Fibroblast of skin of right biceps (primary cell): ENCODE measurements at regions not wholly inside any gene's neighbourhood (a gene's known extent, or its start where the extent isn't known, plus 50 kb on each side); places are given as distances from the start of the nearest gene placed in this dataset.
"Not testable (repeated sequence)": the region's sequence is repeated elsewhere in the genome, so short reads cannot be mapped to it uniquely, and the experiment has no call there.

ENCODE experiments used
- DNase-seq: peaks from one replicate; pipeline ENCODE4 v3.0.0-alpha.2; 2013

GRCh38 chr12:67716817-67717216, 68.3 kb downstream of the DYRK2 start:
- peak; percentile 84 for DNase-seq

- not testable (repeated sequence) for DNase-seq
These were observed 70.8 kb downstream of the DYRK2 start for GRCh38 chr12:67719303-67719702.

GRCh38 chr12:67720351-67720856, 71.9 kb downstream of the DYRK2 start:
- peak; percentile 93 for DNase-seq

- DNase-seq = no peak
These were observed 72.7 kb downstream of the DYRK2 start for GRCh38 chr12:67721248-67721647.

- no peak for DNase-seq
These were observed 73.8 kb downstream of the DYRK2 start for GRCh38 chr12:67722296-67722695.

GRCh38 chr12:67726868-67727267, 78.3 kb downstream of the DYRK2 start:
- DNase-seq = no peak

- DNase-seq = no peak
These were observed 79.4 kb downstream of the DYRK2 start for GRCh38 chr12:67727702-67728666.

- no peak for DNase-seq
These were observed 84.3 kb downstream of the DYRK2 start for GRCh38 chr12:67732857-67733256.

- DNase-seq = no peak
These were observed 87.3 kb downstream of the DYRK2 start for GRCh38 chr12:67735868-67736267.

GRCh38 chr12:67740711-67741110, 92.2 kb downstream of the DYRK2 start:
- DNase-seq = peak; percentile 41

GRCh38 chr12:67741270-67741669, 92.7 kb downstream of the DYRK2 start:
- peak; percentile 82 for DNase-seq

- peak; percentile 75 for DNase-seq
These were observed 93.9 kb downstream of the DYRK2 start for GRCh38 chr12:67742461-67742860.

- DNase-seq = peak; percentile 71
These were observed 99.6 kb downstream of the DYRK2 start for GRCh38 chr12:67747869-67748742.

GRCh38 chr12:67748743-67749040, 100.1 kb downstream of the DYRK2 start:
- peak; percentile 26 for DNase-seq

- no peak for DNase-seq
These were observed 102.1 kb downstream of the DYRK2 start for GRCh38 chr12:67750513-67751183.

- DNase-seq = peak; percentile 35
These were observed 102.9 kb downstream of the DYRK2 start for GRCh38 chr12:67751381-67751928.

GRCh38 chr12:67752226-67752732, 103.7 kb downstream of the DYRK2 start:
- DNase-seq = peak; percentile 83

- DNase-seq = no peak
These were observed 106.6 kb downstream of the DYRK2 start for GRCh38 chr12:67754933-67755697.

GRCh38 chr12:67757651-67758050, 109.1 kb downstream of the DYRK2 start:
- no peak for DNase-seq

- no peak for DNase-seq
These were observed 109.6 kb downstream of the DYRK2 start for GRCh38 chr12:67758119-67758518.

- no peak for DNase-seq
These were observed 110.0 kb downstream of the DYRK2 start for GRCh38 chr12:67758521-67758920.

- DNase-seq = no peak
These were observed 111.3 kb downstream of the DYRK2 start for GRCh38 chr12:67759829-67760228.
